Muscle of leg (tissue), 3 donors: ENCODE measurements at regions not wholly inside any gene's neighbourhood (a gene's known extent, or its start where the extent isn't known, plus 50 kb on each side); places are given as distances from the start of the nearest gene placed in this dataset.

Source experiments
- DNase-seq: peaks from one replicate; pipeline ENCODE4 v3.0.0; 2013
- H3K27ac ChIP-seq: one replicate; pipeline ENCODE4 v1.5.1; 2013; ENCODE audit warnings: mild to moderate bottlenecking, low read length, control low read depth
- H3K27me3 ChIP-seq: one replicate; pipeline ENCODE4 v1.6.1; 2013; ENCODE audit warnings: low read length; ENCODE audit not compliant: control insufficient read depth, insufficient read depth
- H3K36me3 ChIP-seq: one replicate; pipeline ENCODE4 v1.6.1; 2013; ENCODE audit warnings: low read length; ENCODE audit not compliant: control insufficient read depth, insufficient read depth
- H3K4me1 ChIP-seq: one replicate; pipeline ENCODE4 v1.6.1; 2013; ENCODE audit warnings: low read length; ENCODE audit not compliant: control insufficient read depth, insufficient read depth
- H3K4me3 ChIP-seq: one replicate; pipeline ENCODE4 v1.5.1; 2013; ENCODE audit warnings: low read length, control low read depth
- H3K9me3 ChIP-seq: replicated peaks from 2 replicates; pipeline ENCODE4 v1.6.1; 2013; ENCODE audit warnings: low read depth, low read length; ENCODE audit not compliant: control insufficient read depth
- WGBS: methylation state at CpG from one replicate; pipeline ENCODE4 v1.1.5; 2013; ENCODE audit warnings: missing lambda C conversion rate; ENCODE audit not compliant: insufficient coverage; 5-methylcytosine and 5-hydroxymethylcytosine counted together

DNA sequence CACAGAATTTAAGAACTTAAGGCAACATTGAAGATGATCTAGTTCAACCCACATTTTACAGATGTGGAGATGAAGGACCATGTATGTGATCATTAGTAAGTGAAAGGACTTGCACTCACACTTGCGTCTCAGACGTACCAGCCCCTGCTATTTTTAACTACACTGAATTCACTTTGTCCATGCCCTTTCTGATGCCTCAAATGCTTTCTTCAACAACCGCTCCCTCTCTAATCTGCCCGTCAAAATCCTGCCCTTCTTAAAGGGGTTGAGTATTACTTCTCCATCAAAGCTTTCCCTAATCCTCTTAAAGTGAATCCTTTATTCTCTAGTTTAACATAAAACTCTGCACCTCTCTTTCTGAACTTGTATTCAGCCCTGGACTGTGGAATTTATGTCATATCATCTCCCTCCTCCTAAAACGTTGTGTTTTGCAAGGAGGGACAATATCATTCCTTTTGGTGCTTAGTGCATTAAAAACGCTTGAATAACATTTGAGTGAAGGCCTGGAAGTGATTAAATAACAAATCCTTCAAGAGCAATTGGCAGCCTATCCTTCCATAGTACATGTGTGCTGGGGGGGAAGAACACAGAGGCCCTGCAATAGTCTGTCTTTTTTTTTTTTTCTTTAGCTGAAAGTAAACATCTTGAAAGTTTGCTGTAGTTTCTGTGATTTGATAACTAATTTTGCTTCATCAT, 493.3 kb downstream of the LMO7 start:
- no peak overlapping the region for H3K4me3 ChIP-seq
- H3K9me3 ChIP-seq, result peaks cover 1% of the 10 kb centered on the region
- no peaks in the 10 kb centered on the region for H3K4me1 ChIP-seq
- no peaks in the 10 kb centered on the region for H3K27me3 ChIP-seq
- peak overlapping the region; percentile 38 for H3K27ac ChIP-seq
- WGBS, result 37% methylated on average over 4 of the region's 6 CpGs
- peak; percentile 93 for DNase-seq
- H3K36me3 ChIP-seq, result no peaks in the 10 kb centered on the region

DNA sequence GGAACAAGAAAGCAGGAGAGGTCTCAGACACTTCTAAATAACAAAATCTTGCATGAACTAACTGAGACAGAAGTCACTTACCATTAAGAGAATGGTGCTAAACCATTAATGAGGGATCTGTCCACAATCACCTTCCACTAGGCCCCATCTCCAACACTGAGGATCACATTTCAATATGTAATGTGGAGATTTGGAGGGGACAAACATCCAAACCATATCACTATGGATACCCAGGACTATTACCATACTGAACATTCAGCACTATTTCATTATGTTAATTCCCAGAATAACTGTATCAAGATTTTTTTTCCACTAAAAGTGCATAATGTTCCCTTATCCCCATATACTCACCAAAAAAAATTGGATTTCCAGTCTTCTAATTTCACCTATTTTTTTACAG, 491.8 kb downstream of the LMO7 start:
- H3K4me3 ChIP-seq, result no peak overlapping the region
- peaks cover 16% of the 10 kb centered on the region for H3K9me3 ChIP-seq
- no peak for DNase-seq
- H3K36me3 ChIP-seq, result no peaks in the 10 kb centered on the region
- H3K27ac ChIP-seq, result no peak overlapping the region
- no peaks in the 10 kb centered on the region for H3K27me3 ChIP-seq
- H3K4me1 ChIP-seq, result no peaks in the 10 kb centered on the region

DNA sequence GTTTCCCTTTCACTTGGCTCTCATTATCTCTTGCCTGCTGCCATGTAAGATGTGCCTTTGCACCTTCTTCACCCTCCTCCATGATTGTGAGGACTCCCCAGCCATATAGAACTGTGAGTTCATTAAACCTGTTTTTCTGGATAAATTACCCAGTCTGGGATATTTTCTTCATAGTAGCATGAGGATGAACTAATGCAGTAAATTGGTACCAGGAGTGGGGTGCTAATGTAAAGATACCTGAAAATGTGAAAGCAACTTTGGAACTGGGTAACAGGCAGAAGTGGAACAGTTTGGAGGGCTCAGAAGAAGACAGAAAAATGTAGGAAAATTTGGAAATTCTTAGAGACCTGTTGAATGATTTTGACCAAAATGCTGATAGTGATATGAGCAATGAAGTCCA, 487.4 kb downstream of the LMO7 start:
- H3K27ac ChIP-seq, result no peak overlapping the region
- H3K27me3 ChIP-seq, result no peaks in the 10 kb centered on the region
- no peaks in the 10 kb centered on the region for H3K36me3 ChIP-seq
- no peak for DNase-seq
- no peaks in the 10 kb centered on the region for H3K4me1 ChIP-seq
- H3K4me3 ChIP-seq, result no peak overlapping the region
- H3K9me3 ChIP-seq, result peaks cover 19% of the 10 kb centered on the region

DNA sequence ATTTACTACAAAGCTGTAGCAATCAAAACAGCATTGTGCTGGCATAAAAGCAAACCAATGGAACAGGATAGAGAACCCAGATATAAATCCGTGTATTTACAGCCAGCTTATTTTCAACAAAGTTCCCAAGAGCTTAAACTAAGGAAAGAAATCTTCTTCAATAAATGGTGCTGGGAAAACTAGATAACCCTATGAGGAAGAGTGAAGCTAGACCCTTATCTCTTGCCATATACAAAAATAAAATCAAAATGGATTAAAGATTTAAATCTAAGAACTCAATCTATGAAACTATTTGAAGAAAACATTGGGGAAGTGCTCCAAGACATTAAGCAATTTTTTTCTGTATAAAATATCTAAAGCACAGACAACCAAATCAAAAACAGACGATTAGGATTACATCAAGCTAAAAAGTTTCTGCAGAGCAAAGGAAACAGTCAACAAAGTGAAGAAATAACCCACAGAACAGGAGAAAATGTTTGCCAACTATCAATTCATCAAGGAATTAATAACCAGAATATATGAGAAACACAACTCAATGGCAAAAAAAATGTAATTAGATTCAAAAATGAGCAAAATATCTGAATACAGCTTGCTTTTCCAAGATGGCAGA, 480.7 kb downstream of the LMO7 start:
- Histone ChIP-seq H3K27ac (no peak overlapping the region), H3K36me3 (no peaks in the 10 kb centered on the region), H3K27me3 (no peaks in the 10 kb centered on the region), H3K4me3 (no peak overlapping the region), H3K4me1 (peaks cover 2% of the 10 kb centered on the region), H3K9me3 (peaks cover 4% of the 10 kb centered on the region)
- WGBS, result no CpG with 5 or more reads among the region's 2 CpGs
- peak; percentile 85 for DNase-seq

DNA sequence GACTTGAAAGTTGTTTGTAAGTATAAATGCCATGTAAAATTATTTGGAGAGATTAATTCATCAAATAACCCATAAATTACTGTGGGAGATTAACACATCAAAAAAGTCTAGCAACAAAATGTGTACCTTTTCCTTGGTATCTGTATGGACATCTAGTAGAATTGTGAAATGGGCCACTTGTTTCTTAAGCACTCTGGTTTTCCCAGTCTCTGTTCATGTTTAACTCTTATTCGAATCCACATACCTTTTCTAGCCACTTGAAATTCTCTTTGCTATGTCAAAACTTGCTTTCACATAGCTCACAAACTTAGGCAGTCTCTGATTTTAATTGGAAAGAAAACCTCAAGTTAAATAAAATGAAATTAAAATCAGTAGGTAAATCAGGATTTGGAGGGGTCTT, 470.6 kb downstream of the LMO7 start:
- DNase-seq, result no peak
- Histone ChIP-seq H3K27me3 (no peaks in the 10 kb centered on the region), H3K4me3 (no peak overlapping the region), H3K36me3 (no peaks in the 10 kb centered on the region), H3K9me3 (no peaks in the 10 kb centered on the region), H3K27ac (no peak overlapping the region), H3K4me1 (no peaks in the 10 kb centered on the region)
- no CpG with 5 or more reads among the region's 1 CpG for WGBS

DNA sequence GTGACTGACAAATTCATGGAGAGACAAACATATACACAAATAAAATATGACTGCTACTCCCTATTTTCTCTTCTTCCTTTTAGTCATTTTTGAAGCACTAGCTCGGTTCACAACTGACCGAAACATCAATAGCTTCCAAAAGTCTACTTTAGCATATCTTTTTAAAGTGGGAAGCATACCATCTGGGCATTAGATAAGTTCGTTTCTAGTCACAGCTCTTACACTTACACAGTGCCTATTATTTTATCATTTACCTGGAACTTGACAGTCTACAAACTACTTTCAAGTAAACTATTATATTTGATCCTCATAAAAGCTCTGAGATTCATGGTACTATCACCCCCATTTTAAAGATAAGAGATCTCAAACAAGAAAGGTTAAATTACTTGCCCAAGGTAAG, 458.5 kb downstream of the LMO7 start:
- Histone ChIP-seq H3K4me1 (no peaks in the 10 kb centered on the region), H3K36me3 (no peaks in the 10 kb centered on the region), H3K4me3 (no peak overlapping the region), H3K9me3 (no peaks in the 10 kb centered on the region), H3K27me3 (no peaks in the 10 kb centered on the region), H3K27ac (no peak overlapping the region)
- WGBS, result 73% methylated on average over 2 of the region's 3 CpGs
- DNase-seq, result no peak

DNA sequence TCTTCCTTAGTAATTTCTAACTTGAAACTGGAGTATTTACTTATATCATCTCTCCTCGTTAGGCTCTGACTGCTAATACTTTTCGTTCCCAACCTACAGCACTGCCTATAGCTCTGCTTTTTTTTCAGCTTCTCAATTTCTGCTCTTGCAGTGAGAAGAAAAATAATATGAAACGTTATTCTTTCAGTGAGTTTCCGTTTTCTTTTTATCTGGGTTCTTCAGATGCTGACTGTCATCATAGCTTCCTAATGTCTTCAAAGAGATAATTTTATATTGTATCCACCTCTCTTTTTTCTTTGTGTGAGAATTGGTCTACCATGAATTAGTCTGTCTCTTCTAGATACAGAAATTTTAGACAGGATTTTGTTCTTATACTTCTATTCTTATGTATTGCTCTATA, 454.9 kb downstream of the LMO7 start:
- no peak for DNase-seq
- no peaks in the 10 kb centered on the region for H3K36me3 ChIP-seq
- no peaks in the 10 kb centered on the region for H3K4me1 ChIP-seq
- H3K27ac ChIP-seq, result no peak overlapping the region
- H3K27me3 ChIP-seq, result no peaks in the 10 kb centered on the region
- WGBS, result no CpG with 5 or more reads among the region's 4 CpGs
- H3K4me3 ChIP-seq, result no peak overlapping the region
- H3K9me3 ChIP-seq, result peaks cover 12% of the 10 kb centered on the region

DNA sequence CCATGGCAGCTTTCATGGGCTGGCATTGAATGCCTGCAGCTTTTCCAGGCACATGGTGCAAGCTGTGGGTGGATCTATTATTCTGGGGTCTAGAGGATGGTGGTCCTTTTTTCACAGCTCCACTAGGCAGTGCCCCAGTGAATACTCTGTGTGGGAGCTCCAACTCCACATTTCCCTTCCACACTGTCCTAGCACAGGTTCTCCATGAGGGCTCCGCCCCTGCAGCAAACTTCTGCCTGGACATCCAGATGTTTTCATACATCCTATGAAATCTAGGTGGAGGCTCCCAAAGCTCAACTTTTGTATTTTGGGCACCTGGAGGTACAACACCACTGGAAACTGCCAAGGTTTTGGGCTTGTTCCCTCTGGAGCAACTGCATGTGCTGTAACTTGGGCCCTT, 450.6 kb downstream of the LMO7 start:
- H3K27me3 ChIP-seq, result no peaks in the 10 kb centered on the region
- no peaks in the 10 kb centered on the region for H3K4me1 ChIP-seq
- H3K4me3 ChIP-seq, result no peak overlapping the region
- 100% methylated on average over 1 of the region's 1 CpG for WGBS
- H3K36me3 ChIP-seq, result no peaks in the 10 kb centered on the region
- H3K27ac ChIP-seq, result no peak overlapping the region
- peaks cover 14% of the 10 kb centered on the region for H3K9me3 ChIP-seq
- no peak for DNase-seq

DNA sequence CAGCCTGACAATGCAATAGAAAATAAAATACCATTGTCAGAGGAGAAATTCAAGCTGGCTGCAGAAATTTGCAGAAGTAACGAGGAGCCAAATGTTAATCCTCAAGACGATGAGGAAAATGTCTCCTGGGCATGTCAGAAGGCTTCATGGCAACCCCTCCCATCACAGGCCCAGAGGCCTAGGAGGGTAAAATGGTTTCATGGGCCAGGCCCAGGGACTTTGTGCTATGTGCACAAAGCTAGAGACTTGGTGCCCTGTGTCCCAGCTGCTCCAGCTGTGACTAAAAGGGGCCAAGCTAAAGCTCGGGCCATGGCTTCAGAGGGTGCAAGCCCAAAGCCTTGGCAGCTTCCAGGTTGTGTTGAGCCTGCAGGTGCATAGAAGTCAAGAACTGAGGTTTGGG, 431.7 kb downstream of the LMO7 start:
- Histone ChIP-seq H3K36me3 (no peaks in the 10 kb centered on the region), H3K9me3 (peaks cover 21% of the 10 kb centered on the region), H3K4me1 (no peaks in the 10 kb centered on the region), H3K27ac (no peak overlapping the region), H3K4me3 (no peak overlapping the region), H3K27me3 (no peaks in the 10 kb centered on the region)
- 100% methylated on average over 1 of the region's 3 CpGs for WGBS
- DNase-seq, result no peak

DNA sequence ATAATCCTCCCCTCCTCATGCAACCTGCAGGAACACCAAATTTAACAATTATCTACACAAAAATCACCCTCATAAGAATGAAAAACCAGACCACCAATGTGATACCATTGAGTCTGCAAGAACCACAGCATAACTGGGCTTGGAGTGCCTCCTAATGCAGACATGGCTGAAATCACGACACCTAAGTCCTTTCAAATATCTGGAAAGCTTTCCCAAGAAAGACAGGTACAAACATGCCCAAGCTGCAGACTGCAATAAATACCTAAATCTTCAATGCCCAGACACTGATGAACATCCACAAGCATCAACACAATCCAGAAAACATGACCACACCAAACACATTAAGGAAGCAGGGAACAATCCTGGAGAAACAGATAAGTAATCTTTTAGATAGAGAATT, 417.1 kb downstream of the LMO7 start:
- Histone ChIP-seq H3K27me3 (no peaks in the 10 kb centered on the region), H3K4me1 (peaks cover under 1% of the 10 kb centered on the region), H3K9me3 (no peaks in the 10 kb centered on the region), H3K27ac (no peak overlapping the region), H3K36me3 (no peaks in the 10 kb centered on the region), H3K4me3 (no peak overlapping the region)
- DNase-seq, result no peak
- 100% methylated on average over 1 of the region's 1 CpG for WGBS

DNA sequence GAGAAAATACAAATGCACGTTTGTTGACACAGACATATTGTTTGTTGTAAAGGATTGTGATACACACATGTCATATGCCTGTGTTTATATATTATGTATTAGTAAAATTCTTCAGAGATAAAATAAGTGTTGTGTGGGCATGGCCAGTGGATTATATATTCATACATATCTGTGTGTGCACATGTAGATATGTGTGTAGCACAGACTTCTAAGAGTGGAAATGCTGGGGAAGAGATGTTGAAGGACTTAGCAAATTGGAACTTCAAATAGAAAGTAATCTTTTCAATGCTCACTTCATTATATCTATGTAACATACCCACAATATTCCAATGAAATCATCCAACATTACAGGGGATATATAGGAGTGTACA, 413.2 kb downstream of the LMO7 start:
- WGBS, result no CpG with 5 or more reads among the region's 1 CpG
- Histone ChIP-seq H3K27ac (no peak overlapping the region), H3K9me3 (no peaks in the 10 kb centered on the region), H3K4me3 (no peak overlapping the region), H3K4me1 (peaks cover 2% of the 10 kb centered on the region), H3K27me3 (no peaks in the 10 kb centered on the region), H3K36me3 (no peaks in the 10 kb centered on the region)
- DNase-seq, result no peak
